ENCODE measurements at regions not wholly inside any gene's neighbourhood (a gene's known extent, or its start where the extent isn't known, plus 50 kb on each side); places are given as distances from the start of the nearest gene placed in this dataset.

GRCh38 chr12:75581515-75581914 is 70.1 kb upstream of the KRR1 start:
- H3K27ac Mint-ChIP-seq = no peak overlapping the region
- no peaks in the 10 kb centered on the region for H3K27me3 Mint-ChIP-seq (ENCODE audit: insufficient read depth, low read depth, poor library complexity)
- H3K4me1 ChIP-seq (ENCODE audit: insufficient read depth) = no peaks in the 10 kb centered on the region
- ATAC-seq (no peak), DNase-seq (ENCODE audit: low spot score) (no peak)
- H3K4me3 ChIP-seq = no peak overlapping the region
- H3K27me3 ChIP-seq (ENCODE audit: insufficient read depth) = no peaks in the 10 kb centered on the region
- H3K4me3 Mint-ChIP-seq = no peak overlapping the region
- no peaks in the 10 kb centered on the region for H4K20me1 ChIP-seq (replicated peaks; ENCODE audit: insufficient read depth)
- H3K79me2 ChIP-seq (replicated peaks; ENCODE audit: insufficient read depth) = no peaks in the 10 kb centered on the region
- H3K9me3 Mint-ChIP-seq = no peaks in the 10 kb centered on the region
- no peak overlapping the region for H3K4me2 ChIP-seq
- H3K36me3 Mint-ChIP-seq (ENCODE audit: low read depth) = no peaks in the 10 kb centered on the region
- H2AFZ ChIP-seq = no peak overlapping the region
- H3K27ac ChIP-seq (ENCODE audit: low read depth) = no peak overlapping the region
- H3K9me2 ChIP-seq (ENCODE audit: insufficient read depth) = no peaks in the 10 kb centered on the region
- H3F3A ChIP-seq (replicated peaks; ENCODE audit: low read depth) = no peaks in the 10 kb centered on the region
- TF ChIP-seq, protein P1, sequence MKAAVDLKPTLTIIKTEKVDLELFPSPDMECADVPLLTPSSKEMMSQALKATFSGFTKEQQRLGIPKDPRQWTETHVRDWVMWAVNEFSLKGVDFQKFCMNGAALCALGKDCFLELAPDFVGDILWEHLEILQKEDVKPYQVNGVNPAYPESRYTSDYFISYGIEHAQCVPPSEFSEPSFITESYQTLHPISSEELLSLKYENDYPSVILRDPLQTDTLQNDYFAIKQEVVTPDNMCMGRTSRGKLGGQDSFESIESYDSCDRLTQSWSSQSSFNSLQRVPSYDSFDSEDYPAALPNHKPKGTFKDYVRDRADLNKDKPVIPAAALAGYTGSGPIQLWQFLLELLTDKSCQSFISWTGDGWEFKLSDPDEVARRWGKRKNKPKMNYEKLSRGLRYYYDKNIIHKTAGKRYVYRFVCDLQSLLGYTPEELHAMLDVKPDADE (IDR thresholded peaks at IDR 0.05) = no peak
- TF ChIP-seq CREB1 (CRISPR knock-in tag; IDR thresholded peaks at IDR 0.05; ENCODE audit: low read depth) (no peak), EZH2phosphoT487 (IDR thresholded peaks at IDR 0.05; ENCODE audit: unreplicated experiment) (no peak), ZNF114 (CRISPR knock-in tag; IDR thresholded peaks at IDR 0.05) (no peak), JUNB (IDR thresholded peaks at IDR 0.05; ENCODE audit: unreplicated experiment) (no peak), STAT1 (IDR thresholded peaks at IDR 0.05; ENCODE audit: unreplicated experiment) (no peak), ZNF331 (CRISPR knock-in tag; IDR thresholded peaks at IDR 0.05; ENCODE audit: low read depth) (no peak), NANOG (IDR thresholded peaks at IDR 0.05; ENCODE audit: borderline replicate concordance) (no peak), EZH2 (IDR thresholded peaks at IDR 0.05; ENCODE audit: low read depth, unreplicated experiment) (no peak), POLR2AphosphoS5 (IDR thresholded peaks at IDR 0.05; ENCODE audit: low read depth) (no peak), REST (IDR thresholded peaks at IDR 0.05; ENCODE audit: unreplicated experiment) (no peak)
- TF ChIP-seq, protein P2, sequence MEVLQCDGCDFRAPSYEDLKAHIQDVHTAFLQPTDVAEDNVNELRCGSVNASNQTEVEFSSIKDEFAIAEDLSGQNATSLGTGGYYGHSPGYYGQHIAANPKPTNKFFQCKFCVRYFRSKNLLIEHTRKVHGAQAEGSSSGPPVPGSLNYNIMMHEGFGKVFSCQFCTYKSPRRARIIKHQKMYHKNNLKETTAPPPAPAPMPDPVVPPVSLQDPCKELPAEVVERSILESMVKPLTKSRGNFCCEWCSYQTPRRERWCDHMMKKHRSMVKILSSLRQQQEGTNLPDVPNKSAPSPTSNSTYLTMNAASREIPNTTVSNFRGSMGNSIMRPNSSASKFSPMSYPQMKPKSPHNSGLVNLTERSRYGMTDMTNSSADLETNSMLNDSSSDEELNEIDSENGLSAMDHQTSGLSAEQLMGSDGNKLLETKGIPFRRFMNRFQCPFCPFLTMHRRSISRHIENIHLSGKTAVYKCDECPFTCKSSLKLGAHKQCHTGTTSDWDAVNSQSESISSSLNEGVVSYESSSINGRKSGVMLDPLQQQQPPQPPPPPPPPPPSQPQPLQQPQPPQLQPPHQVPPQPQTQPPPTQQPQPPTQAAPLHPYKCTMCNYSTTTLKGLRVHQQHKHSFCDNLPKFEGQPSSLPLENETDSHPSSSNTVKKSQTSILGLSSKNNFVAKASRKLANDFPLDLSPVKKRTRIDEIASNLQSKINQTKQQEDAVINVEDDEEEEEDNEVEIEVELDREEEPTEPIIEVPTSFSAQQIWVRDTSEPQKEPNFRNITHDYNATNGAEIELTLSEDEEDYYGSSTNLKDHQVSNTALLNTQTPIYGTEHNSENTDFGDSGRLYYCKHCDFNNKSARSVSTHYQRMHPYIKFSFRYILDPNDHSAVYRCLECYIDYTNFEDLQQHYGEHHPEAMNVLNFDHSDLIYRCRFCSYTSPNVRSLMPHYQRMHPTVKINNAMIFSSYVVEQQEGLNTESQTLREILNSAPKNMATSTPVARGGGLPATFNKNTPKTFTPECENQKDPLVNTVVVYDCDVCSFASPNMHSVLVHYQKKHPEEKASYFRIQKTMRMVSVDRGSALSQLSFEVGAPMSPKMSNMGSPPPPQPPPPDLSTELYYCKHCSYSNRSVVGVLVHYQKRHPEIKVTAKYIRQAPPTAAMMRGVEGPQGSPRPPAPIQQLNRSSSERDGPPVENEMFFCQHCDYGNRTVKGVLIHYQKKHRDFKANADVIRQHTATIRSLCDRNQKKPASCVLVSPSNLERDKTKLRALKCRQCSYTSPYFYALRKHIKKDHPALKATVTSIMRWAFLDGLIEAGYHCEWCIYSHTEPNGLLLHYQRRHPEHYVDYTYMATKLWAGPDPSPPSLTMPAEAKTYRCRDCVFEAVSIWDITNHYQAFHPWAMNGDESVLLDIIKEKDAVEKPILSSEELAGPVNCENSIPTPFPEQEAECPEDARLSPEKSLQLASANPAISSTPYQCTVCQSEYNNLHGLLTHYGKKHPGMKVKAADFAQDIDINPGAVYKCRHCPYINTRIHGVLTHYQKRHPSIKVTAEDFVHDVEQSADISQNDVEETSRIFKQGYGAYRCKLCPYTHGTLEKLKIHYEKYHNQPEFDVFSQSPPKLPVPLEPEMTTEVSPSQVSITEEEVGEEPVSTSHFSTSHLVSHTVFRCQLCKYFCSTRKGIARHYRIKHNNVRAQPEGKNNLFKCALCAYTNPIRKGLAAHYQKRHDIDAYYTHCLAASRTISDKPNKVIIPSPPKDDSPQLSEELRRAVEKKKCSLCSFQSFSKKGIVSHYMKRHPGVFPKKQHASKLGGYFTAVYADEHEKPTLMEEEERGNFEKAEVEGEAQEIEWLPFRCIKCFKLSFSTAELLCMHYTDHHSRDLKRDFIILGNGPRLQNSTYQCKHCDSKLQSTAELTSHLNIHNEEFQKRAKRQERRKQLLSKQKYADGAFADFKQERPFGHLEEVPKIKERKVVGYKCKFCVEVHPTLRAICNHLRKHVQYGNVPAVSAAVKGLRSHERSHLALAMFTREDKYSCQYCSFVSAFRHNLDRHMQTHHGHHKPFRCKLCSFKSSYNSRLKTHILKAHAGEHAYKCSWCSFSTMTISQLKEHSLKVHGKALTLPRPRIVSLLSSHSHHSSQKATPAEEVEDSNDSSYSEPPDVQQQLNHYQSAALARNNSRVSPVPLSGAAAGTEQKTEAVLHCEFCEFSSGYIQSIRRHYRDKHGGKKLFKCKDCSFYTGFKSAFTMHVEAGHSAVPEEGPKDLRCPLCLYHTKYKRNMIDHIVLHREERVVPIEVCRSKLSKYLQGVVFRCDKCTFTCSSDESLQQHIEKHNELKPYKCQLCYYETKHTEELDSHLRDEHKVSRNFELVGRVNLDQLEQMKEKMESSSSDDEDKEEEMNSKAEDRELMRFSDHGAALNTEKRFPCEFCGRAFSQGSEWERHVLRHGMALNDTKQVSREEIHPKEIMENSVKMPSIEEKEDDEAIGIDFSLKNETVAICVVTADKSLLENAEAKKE (CRISPR knock-in tag; IDR thresholded peaks at IDR 0.05) = no peak
- TF ChIP-seq, protein P3, sequence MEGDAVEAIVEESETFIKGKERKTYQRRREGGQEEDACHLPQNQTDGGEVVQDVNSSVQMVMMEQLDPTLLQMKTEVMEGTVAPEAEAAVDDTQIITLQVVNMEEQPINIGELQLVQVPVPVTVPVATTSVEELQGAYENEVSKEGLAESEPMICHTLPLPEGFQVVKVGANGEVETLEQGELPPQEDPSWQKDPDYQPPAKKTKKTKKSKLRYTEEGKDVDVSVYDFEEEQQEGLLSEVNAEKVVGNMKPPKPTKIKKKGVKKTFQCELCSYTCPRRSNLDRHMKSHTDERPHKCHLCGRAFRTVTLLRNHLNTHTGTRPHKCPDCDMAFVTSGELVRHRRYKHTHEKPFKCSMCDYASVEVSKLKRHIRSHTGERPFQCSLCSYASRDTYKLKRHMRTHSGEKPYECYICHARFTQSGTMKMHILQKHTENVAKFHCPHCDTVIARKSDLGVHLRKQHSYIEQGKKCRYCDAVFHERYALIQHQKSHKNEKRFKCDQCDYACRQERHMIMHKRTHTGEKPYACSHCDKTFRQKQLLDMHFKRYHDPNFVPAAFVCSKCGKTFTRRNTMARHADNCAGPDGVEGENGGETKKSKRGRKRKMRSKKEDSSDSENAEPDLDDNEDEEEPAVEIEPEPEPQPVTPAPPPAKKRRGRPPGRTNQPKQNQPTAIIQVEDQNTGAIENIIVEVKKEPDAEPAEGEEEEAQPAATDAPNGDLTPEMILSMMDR (conservative IDR thresholded peaks at IDR 0.05; ENCODE audit: low read depth in 2 of 2) = no peak
- H3K4me1 Mint-ChIP-seq = no peaks in the 10 kb centered on the region; the same call in 2 of the 3 replicates
- no peaks in the 10 kb centered on the region for H3K36me3 ChIP-seq (ENCODE audit: insufficient read depth)

All from GM23338 (cell line).